K562 (cell line): ENCODE measurements at regions not wholly inside any gene's neighbourhood (a gene's known extent, or its start where the extent isn't known, plus 50 kb on each side); places are given as distances from the start of the nearest gene placed in this dataset.

Source experiments
- MTA3 ChIP-seq: fragments of 450-650 bp; formaldehyde crosslinking; IDR thresholded peaks from 2 replicates; pipeline ENCODE4 v1.6.1; 2017; ENCODE audit warnings: mild to moderate bottlenecking, borderline replicate concordance
- PRMT5 ChIP-seq: sonication (generic); formaldehyde crosslinking; IDR thresholded peaks from 2 replicates; pipeline ENCODE4 v1.5.0; 2020; ENCODE audit warnings: missing genetic modification reagents
- RBBP5 ChIP-seq: fragments of 200-600 bp; sonication (generic); IDR thresholded peaks from 2 replicates; pipeline ENCODE4 v1.6.1; 2012; ENCODE audit warnings: borderline replicate concordance, mild to moderate bottlenecking, low read length, control low read depth, inconsistent platforms; ENCODE audit not compliant: insufficient read depth, poor library complexity, severe bottlenecking
- SIN3A ChIP-seq, 2 experiments: fragments of 150-350 bp in 1 of 2; IDR thresholded peaks; 2 replicates each; pipeline ENCODE4 v1.6.1; 2011 to 2016; ENCODE audit warnings: borderline replicate concordance in 2 of 2, low read depth in 2 of 2, low read length in 2 of 2, mild to moderate bottlenecking in 2 of 2, moderate library complexity in 2 of 2; ENCODE audit not compliant: control insufficient read depth in 1 of 2
- TAF1 ChIP-seq: IDR thresholded peaks from 2 replicates; pipeline ENCODE4 v1.6.1; 2011; ENCODE audit warnings: mild to moderate bottlenecking, low read length, moderate library complexity; ENCODE audit not compliant: insufficient read depth, control insufficient read depth, severe bottlenecking; ENCODE audit errors: extremely low read depth
- ZBED1 ChIP-seq: IDR thresholded peaks from 2 replicates; pipeline ENCODE4 v1.6.1; 2014
- TF ChIP-seq, protein P1 (sequence below): sonication (generic); formaldehyde crosslinking; IDR thresholded peaks from 2 replicates; pipeline ENCODE4 v1.9.0; 2022; ENCODE audit warnings: mild to moderate bottlenecking, missing genetic modification reagents
- TF ChIP-seq, protein P2 (sequence below), 3 experiments: IDR thresholded peaks in 2 of 3; conservative IDR thresholded peaks in 1 of 3; 2 replicates each; pipeline ENCODE4 v1.5.1; 2011 to 2012; ENCODE audit warnings: low read length in 3 of 3, mild to moderate bottlenecking in 3 of 3, control low read depth in 2 of 3, improper control_type of control experiment in 1 of 3, inconsistent platforms in 1 of 3, low read depth in 1 of 3, mixed read lengths in 1 of 3, moderate library complexity in 1 of 3; ENCODE audit not compliant: insufficient read depth in 2 of 3

GRCh38 chr5:87126869-87127268 lies 140.8 kb upstream of the RASA1 start:
- TF ChIP-seq, protein P1, sequence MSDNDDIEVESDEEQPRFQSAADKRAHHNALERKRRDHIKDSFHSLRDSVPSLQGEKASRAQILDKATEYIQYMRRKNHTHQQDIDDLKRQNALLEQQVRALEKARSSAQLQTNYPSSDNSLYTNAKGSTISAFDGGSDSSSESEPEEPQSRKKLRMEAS (CRISPR knock-in tag), result no peak
- TF ChIP-seq ZBED1 (no peak), MTA3 (no peak), TAF1 (no peak), PRMT5 (no peak), SIN3A (IDR thresholded peaks at IDR 0.05; ENCODE audit: borderline replicate concordance in 2 of 2, control insufficient read depth in 1 of 2, low read depth in 2 of 2, low read length in 2 of 2) (no peak), RBBP5 (no peak)
- TF ChIP-seq, protein P2, sequence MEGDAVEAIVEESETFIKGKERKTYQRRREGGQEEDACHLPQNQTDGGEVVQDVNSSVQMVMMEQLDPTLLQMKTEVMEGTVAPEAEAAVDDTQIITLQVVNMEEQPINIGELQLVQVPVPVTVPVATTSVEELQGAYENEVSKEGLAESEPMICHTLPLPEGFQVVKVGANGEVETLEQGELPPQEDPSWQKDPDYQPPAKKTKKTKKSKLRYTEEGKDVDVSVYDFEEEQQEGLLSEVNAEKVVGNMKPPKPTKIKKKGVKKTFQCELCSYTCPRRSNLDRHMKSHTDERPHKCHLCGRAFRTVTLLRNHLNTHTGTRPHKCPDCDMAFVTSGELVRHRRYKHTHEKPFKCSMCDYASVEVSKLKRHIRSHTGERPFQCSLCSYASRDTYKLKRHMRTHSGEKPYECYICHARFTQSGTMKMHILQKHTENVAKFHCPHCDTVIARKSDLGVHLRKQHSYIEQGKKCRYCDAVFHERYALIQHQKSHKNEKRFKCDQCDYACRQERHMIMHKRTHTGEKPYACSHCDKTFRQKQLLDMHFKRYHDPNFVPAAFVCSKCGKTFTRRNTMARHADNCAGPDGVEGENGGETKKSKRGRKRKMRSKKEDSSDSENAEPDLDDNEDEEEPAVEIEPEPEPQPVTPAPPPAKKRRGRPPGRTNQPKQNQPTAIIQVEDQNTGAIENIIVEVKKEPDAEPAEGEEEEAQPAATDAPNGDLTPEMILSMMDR (IDR thresholded peaks at IDR 0.05 in 2 of 3, conservative IDR thresholded peaks at IDR 0.05 in 1 of 3; ENCODE audit: insufficient read depth in 2 of 3, low read depth in 1 of 3, low read length in 3 of 3), result no peak
